B cell (primary cell): ENCODE measurements at regions not wholly inside any gene's neighbourhood (a gene's known extent, or its start where the extent isn't known, plus 50 kb on each side); places are given as distances from the start of the nearest gene placed in this dataset.

ENCODE experiments used
- CTCF ChIP-seq: fragments of 200-600 bp; IDR thresholded peaks from one replicate; pipeline ENCODE4 v1.8.0; 2022; ENCODE audit warnings: antibody characterized with exemption, mild to moderate bottlenecking
- EZH2 ChIP-seq: IDR thresholded peaks from 2 replicates; pipeline ENCODE4 v1.6.1; 2012; ENCODE audit warnings: borderline replicate concordance, low read depth, mild to moderate bottlenecking, moderate library complexity, low read length; ENCODE audit not compliant: insufficient read depth, poor library complexity, severe bottlenecking

- TF ChIP-seq CTCF (no peak), EZH2 (no peak)
Measured at GRCh38 chr5:89755024-89755423, 654.5 kb downstream of the CETN3 start.
